HG03064 (cell line): ENCODE measurements at regions not wholly inside any gene's neighbourhood (a gene's known extent, or its start where the extent isn't known, plus 50 kb on each side); places are given as distances from the start of the nearest gene placed in this dataset.

ENCODE experiments used
- ATAC-seq: cut with Tn5 transposase; IDR thresholded peaks from one replicate; pipeline ENCODE4 v1.9.1; 2021; ENCODE audit warnings: low read depth; ENCODE audit not compliant: unreplicated experiment

DNA sequence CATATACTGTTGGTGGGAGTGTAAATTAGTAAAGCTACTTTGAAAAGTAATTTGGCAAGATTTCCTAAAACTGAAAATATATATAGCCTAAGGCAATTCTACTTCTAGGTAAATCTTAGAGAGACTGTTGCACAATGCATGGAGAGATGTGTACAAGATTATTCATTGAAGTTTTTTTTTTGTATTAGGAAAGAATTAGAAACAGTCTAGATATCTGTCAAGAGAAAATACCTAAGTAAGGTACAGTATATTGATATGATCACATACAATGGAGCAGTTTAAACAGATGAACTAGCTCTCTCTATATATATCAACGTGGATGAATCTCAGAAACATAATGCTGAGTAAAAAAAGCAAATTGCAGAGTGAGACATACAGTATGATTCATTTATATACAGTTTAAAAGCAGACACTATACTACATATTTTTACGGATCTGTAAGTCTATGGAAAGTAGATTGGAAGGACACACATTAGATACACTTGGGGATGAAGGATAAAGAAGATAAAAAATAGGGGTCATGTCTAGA lies 59.3 kb upstream of the ACVR1 start:
- no peak for ATAC-seq

DNA sequence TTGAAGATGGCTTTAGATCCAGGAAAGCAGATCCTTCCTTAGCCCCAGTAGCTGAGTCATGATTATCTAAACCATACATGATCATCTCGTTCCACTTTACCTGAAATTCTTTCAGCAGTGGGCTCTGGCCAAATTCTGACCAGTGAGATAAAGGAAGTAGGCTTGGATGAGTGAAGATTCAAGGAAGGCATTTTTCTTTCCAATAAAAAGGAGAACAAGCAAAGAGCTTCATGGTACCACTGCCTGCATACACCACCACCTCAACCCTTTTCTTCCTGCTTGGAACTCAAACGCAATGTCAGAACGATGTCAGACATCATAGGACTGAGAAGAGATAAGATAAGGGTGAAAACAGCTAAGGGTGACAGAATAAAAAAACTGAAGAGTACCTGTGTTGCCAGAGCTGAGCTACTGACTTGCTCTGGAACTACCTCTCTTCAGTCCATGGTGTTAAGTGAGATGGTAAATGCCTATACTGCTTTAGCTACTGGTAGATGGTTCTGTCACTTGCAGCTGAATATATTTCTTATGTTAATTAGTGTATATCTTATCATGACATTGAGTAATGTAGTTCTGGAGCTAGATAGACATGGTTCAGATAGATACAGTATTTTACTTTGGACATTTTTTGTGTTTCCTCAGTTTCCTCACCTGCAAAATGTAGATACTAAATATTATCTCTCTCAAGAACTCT lies 58.7 kb upstream of the ACVR1 start:
- ATAC-seq: no peak

DNA sequence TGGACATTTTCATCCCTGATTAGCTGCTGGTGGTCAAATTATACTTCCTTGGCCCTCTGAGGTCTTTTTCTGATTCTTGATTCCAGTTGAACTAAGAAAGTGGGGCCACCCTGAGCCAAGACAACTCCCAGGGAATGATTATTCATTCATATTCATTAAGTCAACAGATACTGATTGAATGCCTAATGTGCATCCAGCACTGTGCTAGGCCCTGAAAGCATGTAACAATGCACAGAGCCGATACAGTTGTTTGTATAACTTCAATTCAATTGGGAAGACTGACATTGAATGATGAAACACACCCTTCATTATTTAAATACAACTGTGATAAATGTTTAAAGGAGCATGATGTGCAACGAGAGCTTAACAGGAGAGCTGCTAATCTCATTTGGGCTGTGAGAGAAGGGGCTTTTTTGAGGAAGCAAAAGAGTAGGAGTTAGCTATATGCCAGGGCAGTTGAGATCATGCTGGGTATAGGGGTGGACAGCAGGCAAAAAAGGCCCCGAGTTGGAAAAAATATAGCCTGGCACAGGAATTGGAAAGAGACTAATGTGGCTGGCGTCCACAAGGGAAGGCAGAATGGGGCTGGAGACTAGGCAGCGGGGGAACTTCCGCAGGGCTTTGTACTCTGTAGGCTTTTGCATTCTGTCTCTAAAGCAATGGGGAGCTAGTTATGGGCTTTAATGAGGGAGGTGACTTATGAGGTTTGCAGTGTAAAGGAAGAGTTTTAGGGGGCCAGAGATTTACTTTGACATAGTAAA lies 57.2 kb upstream of the ACVR1 start:
- no peak for ATAC-seq

DNA sequence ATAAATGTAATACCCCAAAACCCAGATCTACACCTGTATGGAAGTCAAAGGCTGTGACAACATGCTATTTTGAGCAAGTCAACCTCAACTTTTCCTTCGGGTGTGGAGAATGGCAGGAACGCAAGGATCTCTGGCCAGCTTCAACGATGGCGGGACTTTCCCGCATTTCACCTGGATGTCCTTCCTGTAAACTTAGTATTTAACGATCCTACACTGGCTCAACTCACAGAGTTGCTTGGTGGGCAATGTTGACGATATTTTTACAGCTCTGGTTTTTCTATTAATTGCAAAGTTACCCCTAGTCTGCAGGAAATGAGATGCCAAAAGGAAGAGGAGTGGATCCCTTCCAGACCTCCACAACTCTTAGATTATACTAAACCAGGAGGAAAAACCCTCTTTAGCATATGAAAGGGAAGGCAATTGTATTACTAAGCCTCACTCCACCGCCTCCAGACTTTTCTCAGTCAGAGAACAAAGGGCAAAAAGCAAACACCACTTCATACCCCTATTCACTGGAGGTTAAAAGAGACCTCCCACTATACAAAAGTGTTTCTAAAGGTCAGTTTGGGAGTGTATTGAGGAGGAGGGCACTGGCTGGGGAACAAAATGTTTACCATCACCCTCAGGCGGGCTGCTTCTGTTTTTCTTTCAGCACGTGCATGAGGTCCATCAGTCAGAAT lies 56.5 kb upstream of the ACVR1 start:
- no peak for ATAC-seq

DNA sequence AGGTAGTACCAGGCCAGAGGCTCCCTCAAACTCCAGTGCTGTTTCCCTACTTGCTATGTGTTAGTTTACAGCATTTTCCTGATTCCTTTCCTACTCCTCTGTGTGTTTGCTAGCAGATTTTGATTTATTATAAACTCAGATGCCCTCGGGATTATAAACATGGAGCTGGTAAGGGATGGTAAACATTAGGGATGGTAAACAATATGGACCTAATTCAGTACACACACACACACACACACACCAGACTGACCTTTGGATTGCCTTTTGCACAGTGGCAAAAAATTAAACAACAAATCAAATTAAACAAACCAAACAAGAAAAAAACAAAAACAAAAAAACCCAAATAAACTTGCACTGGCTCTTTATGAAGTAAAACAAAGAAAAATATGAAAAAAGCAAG lies 55.4 kb upstream of the ACVR1 start:
- ATAC-seq: no peak

DNA sequence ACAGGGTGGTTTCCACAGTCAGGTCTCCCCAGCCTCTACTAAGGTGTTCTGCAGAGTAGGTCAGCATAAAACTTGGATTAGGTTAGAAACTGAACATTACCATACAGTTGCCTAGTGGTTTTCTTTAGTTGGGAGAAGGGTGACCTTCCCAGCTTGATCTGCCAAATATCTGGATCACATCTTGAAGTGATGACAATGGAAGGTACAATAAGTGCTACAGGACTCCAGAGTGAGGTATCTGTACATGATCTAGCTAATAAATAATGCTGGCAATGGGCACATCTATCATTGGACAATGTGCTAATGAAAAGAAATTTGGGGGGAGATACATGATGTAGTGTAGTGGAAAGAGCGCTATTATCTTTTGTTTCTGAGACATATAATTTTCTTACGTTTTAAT lies 54.6 kb upstream of the ACVR1 start:
- ATAC-seq: no peak

DNA sequence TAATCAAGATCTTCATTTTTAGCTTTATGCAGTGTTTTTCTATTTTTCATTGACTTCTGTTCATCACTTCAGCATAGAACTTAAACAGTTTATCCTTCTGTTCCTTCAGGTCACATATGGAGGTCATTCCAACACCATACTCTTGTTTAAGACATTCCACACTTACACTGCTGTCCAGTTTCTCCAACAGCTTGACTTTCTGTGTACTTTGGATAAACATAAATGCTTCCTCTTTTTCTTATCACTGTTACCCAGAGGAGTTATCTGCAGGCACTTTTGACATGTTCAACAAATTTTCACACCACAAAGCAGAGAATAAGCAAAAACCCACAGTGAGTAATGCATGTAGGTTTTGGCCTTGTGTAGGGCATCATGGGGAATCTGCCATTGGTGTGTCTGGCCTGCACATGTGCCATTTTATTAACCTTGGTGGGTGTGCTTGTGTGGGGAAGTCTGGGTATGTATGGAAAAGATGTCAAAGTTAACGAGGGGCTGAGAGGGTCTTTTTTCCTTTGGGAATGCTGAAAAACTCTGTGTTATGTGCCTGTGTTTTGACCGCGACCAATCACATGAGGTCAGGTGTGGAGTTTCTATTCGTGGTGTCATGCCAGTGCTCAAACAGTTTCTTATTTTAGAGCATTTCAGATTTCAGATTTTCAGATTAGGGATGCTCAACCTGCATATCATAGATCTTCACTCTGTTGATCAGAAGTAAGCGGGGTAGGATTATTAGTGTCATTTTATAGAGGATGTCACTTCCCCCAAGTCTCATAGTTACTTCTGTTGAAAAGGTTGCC lies 53.9 kb upstream of the ACVR1 start:
- no peak for ATAC-seq

DNA sequence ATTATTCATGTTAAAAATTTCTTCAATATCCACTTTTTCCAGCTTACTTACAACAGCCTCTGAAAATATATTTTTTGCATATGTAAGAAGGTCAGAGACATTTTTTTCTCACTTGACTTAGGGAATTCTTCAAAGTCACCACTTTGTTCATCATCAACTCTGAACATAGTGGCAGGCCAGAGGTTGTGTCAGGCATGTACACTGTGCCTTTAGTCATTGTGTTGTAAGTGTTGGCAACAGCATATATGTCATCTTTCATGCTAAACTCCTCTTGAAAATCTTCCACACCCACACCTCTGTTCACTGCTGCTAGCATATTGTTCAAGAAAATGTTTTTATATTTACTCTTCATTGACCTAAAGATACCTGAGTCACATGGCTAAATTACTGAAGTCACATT lies 52.2 kb upstream of the ACVR1 start:
- ATAC-seq: no peak

DNA sequence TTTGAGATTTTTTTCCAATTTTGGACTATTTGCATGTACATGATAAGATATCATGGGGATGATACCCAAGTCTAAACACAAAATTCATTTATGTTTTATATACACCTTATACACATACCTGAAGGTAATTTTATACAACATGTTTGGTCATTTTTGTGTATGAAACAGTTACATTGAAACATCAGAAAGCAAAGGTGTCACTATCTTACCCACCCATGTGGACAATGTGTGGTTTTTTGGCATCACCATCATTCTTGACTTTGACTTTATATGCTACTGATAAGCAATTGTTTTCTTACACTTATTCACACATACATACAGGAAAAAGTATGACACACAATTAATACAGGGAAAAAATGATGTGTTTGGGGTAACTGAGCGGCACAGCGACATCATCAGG lies 51.0 kb upstream of the ACVR1 start:
- no peak for ATAC-seq
